Testis (tissue), 2 donors: ENCODE measurements at regions not wholly inside any gene's neighbourhood (a gene's known extent, or its start where the extent isn't known, plus 50 kb on each side); places are given as distances from the start of the nearest gene placed in this dataset.

Experiments used
- DNase-seq: peaks from one replicate; pipeline ENCODE4 v3.0.0-alpha.2; 2019
- H3K27ac ChIP-seq, 2 donors: fragments of 200-600 bp; sonication (generic); one replicate each; pipeline ENCODE4 v1.5.1; 2019
- H3K27me3 ChIP-seq: fragments of 200-600 bp; sonication (generic); one replicate; pipeline ENCODE4 v1.5.1; 2019
- H3K36me3 ChIP-seq: fragments of 200-600 bp; sonication (generic); one replicate; pipeline ENCODE4 v1.5.1; 2017; ENCODE audit warnings: low read depth; ENCODE audit errors: missing control alignments
- H3K4me1 ChIP-seq: fragments of 200-600 bp; sonication (generic); one replicate; pipeline ENCODE4 v1.5.1; 2019
- H3K4me3 ChIP-seq, 2 donors: fragments of 200-600 bp; sonication (generic); one replicate each; pipeline ENCODE4 v1.5.1; 2017 to 2019
- H3K9me3 ChIP-seq: fragments of 200-600 bp; sonication (generic); one replicate; pipeline ENCODE4 v1.5.1; 2017
- CTCF ChIP-seq, 3 experiments: fragments of 450-650 bp in 2 of 3; fragments of 200-600 bp in 1 of 3; sonication (generic) in 1 of 3; IDR thresholded peaks; one replicate each; pipeline ENCODE4 v1.5.1; 2016 to 2019; ENCODE audit warnings: antibody characterized with exemption in 3 of 3, mild to moderate bottlenecking in 2 of 3, moderate library complexity in 1 of 3
- POLR2A ChIP-seq: fragments of 450-650 bp; IDR thresholded peaks from one replicate; pipeline ENCODE4 v1.6.1; 2017; ENCODE audit warnings: antibody characterized with exemption, mild to moderate bottlenecking, moderate library complexity
- WGBS, 2 donors: methylation state at CpG; one replicate each; pipeline ENCODE4 v1.1.5; 2018; 5-methylcytosine and 5-hydroxymethylcytosine counted together
- intact Hi-C: fragments of 100-400 bp; cut with DNase I; formaldehyde crosslinking; loops from one replicate; pipeline ENCODE4 v1.15.1; 2023; ENCODE audit warnings: low total_unique reads

GRCh38 chrX:88416965-88417364, 330.1 kb upstream of the CPXCR1 start:
- intact Hi-C loops: no loop called here
- no peaks in the 10 kb centered on the region for H3K4me1 ChIP-seq
- H3K27me3 ChIP-seq: no peaks in the 10 kb centered on the region
- no peak for DNase-seq
- no peak overlapping the region for H3K4me3 ChIP-seq
- WGBS, 2 donors: 76 to 80% methylated on average over 4 of the region's 4 CpGs
- H3K9me3 ChIP-seq: no peaks in the 10 kb centered on the region
- no peaks in the 10 kb centered on the region for H3K36me3 ChIP-seq
- H3K27ac ChIP-seq: no peak overlapping the region
- TF ChIP-seq POLR2A (no peak), CTCF (IDR thresholded peaks at IDR 0.05) (no peak)

GRCh38 chrX:88424071-88424470, 323.0 kb upstream of the CPXCR1 start:
- Histone ChIP-seq H3K9me3 (no peaks in the 10 kb centered on the region), H3K27me3 (no peaks in the 10 kb centered on the region), H3K27ac (no peak overlapping the region), H3K4me3 (no peak overlapping the region), H3K4me1 (no peaks in the 10 kb centered on the region), H3K36me3 (no peaks in the 10 kb centered on the region)
- DNase-seq: no peak
- intact Hi-C loops: no loop called here
- no peak for TF ChIP-seq CTCF (IDR thresholded peaks at IDR 0.05)
- TF ChIP-seq POLR2A: no peak

GRCh38 chrX:88424541-88424940, 322.5 kb upstream of the CPXCR1 start:
- H3K27me3 ChIP-seq: no peaks in the 10 kb centered on the region
- WGBS, 2 donors: 88 to 93% methylated on average over 4 of the region's 4 CpGs
- H3K36me3 ChIP-seq: no peaks in the 10 kb centered on the region
- H3K9me3 ChIP-seq: no peaks in the 10 kb centered on the region
- no peak overlapping the region for H3K27ac ChIP-seq
- no peak for TF ChIP-seq POLR2A
- no peak for TF ChIP-seq CTCF (IDR thresholded peaks at IDR 0.05)
- no peak overlapping the region for H3K4me3 ChIP-seq
- no peaks in the 10 kb centered on the region for H3K4me1 ChIP-seq
- intact Hi-C loops: no loop called here
- DNase-seq: no peak

- no peaks in the 10 kb centered on the region for H3K4me1 ChIP-seq
- DNase-seq: no peak
- no peaks in the 10 kb centered on the region for H3K27me3 ChIP-seq
- no peaks in the 10 kb centered on the region for H3K36me3 ChIP-seq
- no peak overlapping the region for H3K4me3 ChIP-seq
- no peaks in the 10 kb centered on the region for H3K9me3 ChIP-seq
- no peak overlapping the region for H3K27ac ChIP-seq
- intact Hi-C loops: no loop called here
- TF ChIP-seq CTCF (IDR thresholded peaks at IDR 0.05): no peak
- TF ChIP-seq POLR2A: no peak
- 26 to 28% methylated on average over 4 of the region's 4 CpGs for WGBS, 2 donors
Measured at GRCh38 chrX:88425739-88426138, 321.3 kb upstream of the CPXCR1 start.

GRCh38 chrX:88437563-88437962, 309.5 kb upstream of the CPXCR1 start:
- 87 to 100% methylated on average over 1 of the region's 1 CpG for WGBS, 2 donors
- Histone ChIP-seq H3K36me3 (no peaks in the 10 kb centered on the region), H3K4me1 (no peaks in the 10 kb centered on the region), H3K4me3 (no peak overlapping the region), H3K27ac (no peak overlapping the region), H3K27me3 (no peaks in the 10 kb centered on the region), H3K9me3 (no peaks in the 10 kb centered on the region)
- DNase-seq: no peak
- TF ChIP-seq POLR2A (no peak), CTCF (IDR thresholded peaks at IDR 0.05) (no peak)
- intact Hi-C loops: no loop called here
